Astrocyte (in vitro differentiated cells and primary cell): ENCODE measurements at regions not wholly inside any gene's neighbourhood (a gene's known extent, or its start where the extent isn't known, plus 50 kb on each side); places are given as distances from the start of the nearest gene placed in this dataset.

ENCODE experiments used
- DNase-seq: peaks from one replicate; pipeline ENCODE4 v3.0.0-alpha.2; 2010; ENCODE audit warnings: low read depth
- FAIRE-seq: peaks from 2 replicates; lab custom pipeline; 2011; peaks lifted over from hg19 to GRCh38; lab: Jason Lieb, UNC
- H2AFZ ChIP-seq: 2 replicates; pipeline ENCODE4 v1.6.0; 2012; ENCODE audit warnings: low read depth, low read length, inconsistent platforms
- H3K27ac ChIP-seq: 2 replicates; pipeline ENCODE4 v1.5.1; 2011; ENCODE audit warnings: low read depth, low read length, inconsistent platforms
- H3K27me3 ChIP-seq: 2 replicates; pipeline ENCODE4 v1.6.0; 2011; ENCODE audit warnings: low read length, inconsistent platforms; ENCODE audit not compliant: insufficient read depth
- H3K36me3 ChIP-seq: 2 replicates; pipeline ENCODE4 v1.5.1; 2011; ENCODE audit warnings: low read length, inconsistent platforms; ENCODE audit not compliant: insufficient read depth
- H3K4me1 ChIP-seq: 2 replicates; pipeline ENCODE4 v1.5.1; 2011; ENCODE audit warnings: low read length, inconsistent platforms; ENCODE audit not compliant: insufficient read depth
- H3K4me2 ChIP-seq: 2 replicates; pipeline ENCODE4 v1.6.0; 2012; ENCODE audit warnings: low read length, inconsistent platforms
- H3K4me3 ChIP-seq: 2 replicates; pipeline ENCODE4 v1.5.1; 2011; ENCODE audit warnings: low read depth, mild to moderate bottlenecking, low read length, inconsistent platforms; ENCODE audit not compliant: insufficient read depth
- H3K79me2 ChIP-seq: 2 replicates; pipeline ENCODE4 v1.6.0; 2012; ENCODE audit warnings: mild to moderate bottlenecking, low read length, inconsistent platforms; ENCODE audit not compliant: insufficient read depth
- H3K9ac ChIP-seq: 2 replicates; pipeline ENCODE4 v1.6.0; 2012; ENCODE audit warnings: mild to moderate bottlenecking, low read length, inconsistent platforms
- H3K9me3 ChIP-seq: 2 replicates; pipeline ENCODE4 v1.5.1; 2012; ENCODE audit warnings: low read depth, mild to moderate bottlenecking, low read length, inconsistent platforms; ENCODE audit not compliant: insufficient read depth
- H4K20me1 ChIP-seq: 2 replicates; pipeline ENCODE4 v1.6.0; 2012; ENCODE audit warnings: low read length, inconsistent platforms; ENCODE audit not compliant: insufficient read depth
- H3K27ac Mint-ChIP-seq: one replicate; pipeline ENCODE4 v1.8.0; 2021; ENCODE audit warnings: mild to moderate bottlenecking, mixed read lengths; ENCODE audit not compliant: unreplicated experiment
- H3K27me3 Mint-ChIP-seq: one replicate; pipeline ENCODE4 v1.8.0; 2021; ENCODE audit warnings: low read depth, mixed read lengths; ENCODE audit not compliant: unreplicated experiment
- H3K36me3 Mint-ChIP-seq: one replicate; pipeline ENCODE4 v1.8.0; 2021; ENCODE audit warnings: low read depth, mixed read lengths; ENCODE audit not compliant: unreplicated experiment
- H3K4me1 Mint-ChIP-seq: one replicate; pipeline ENCODE4 v1.8.0; 2021; ENCODE audit warnings: low read depth, mixed read lengths; ENCODE audit not compliant: unreplicated experiment
- H3K4me3 Mint-ChIP-seq: one replicate; pipeline ENCODE4 v1.8.0; 2021; ENCODE audit warnings: mild to moderate bottlenecking, moderate library complexity, mixed read lengths; ENCODE audit not compliant: unreplicated experiment
- H3K9me3 Mint-ChIP-seq: one replicate; pipeline ENCODE4 v1.8.0; 2021; ENCODE audit warnings: mild to moderate bottlenecking, mixed read lengths; ENCODE audit not compliant: unreplicated experiment
- CTCF ChIP-seq: IDR thresholded peaks from 2 replicates; pipeline ENCODE4 v1.5.1; 2011; ENCODE audit warnings: low read depth, mild to moderate bottlenecking, inconsistent platforms, low read length, moderate library complexity; ENCODE audit not compliant: insufficient read depth
- EZH2 ChIP-seq: IDR thresholded peaks from 2 replicates; pipeline ENCODE4 v1.6.1; 2012; ENCODE audit warnings: mild to moderate bottlenecking, low read length, inconsistent platforms; ENCODE audit not compliant: insufficient read depth

GRCh38 chr1:34656731-34657130 is 98.1 kb upstream of the GJB5 start:
- peaks cover 2% of the 10 kb centered on the region for H3K27me3 ChIP-seq
- H3K4me3 ChIP-seq, result no peak overlapping the region
- TF ChIP-seq EZH2 (no peak), CTCF (no peak)
- no peak for FAIRE-seq
- H4K20me1 ChIP-seq, result no peaks in the 10 kb centered on the region
- Mint-ChIP-seq H3K4me1 (peaks cover 2% of the 10 kb centered on the region), H3K36me3 (no peaks in the 10 kb centered on the region), H3K4me3 (no peak overlapping the region), H3K27ac (no peak overlapping the region), H3K9me3 (no peaks in the 10 kb centered on the region), H3K27me3 (peaks cover 65% of the 10 kb centered on the region)
- DNase-seq, result no peak
- no peaks in the 10 kb centered on the region for H3K36me3 ChIP-seq
- no peaks in the 10 kb centered on the region for H3K4me1 ChIP-seq
- H2AFZ ChIP-seq, result no peak overlapping the region
- H3K9ac ChIP-seq, result no peak overlapping the region
- no peaks in the 10 kb centered on the region for H3K9me3 ChIP-seq
- H3K4me2 ChIP-seq, result no peak overlapping the region
- H3K27ac ChIP-seq, result no peak overlapping the region
- H3K79me2 ChIP-seq, result no peaks in the 10 kb centered on the region

GRCh38 chr1:34657266-34657665 is 97.6 kb upstream of the GJB5 start:
- H3K79me2 ChIP-seq, result no peaks in the 10 kb centered on the region
- no peak overlapping the region for H2AFZ ChIP-seq
- no peak overlapping the region for H3K27ac ChIP-seq
- Mint-ChIP-seq H3K36me3 (no peaks in the 10 kb centered on the region), H3K4me1 (peaks cover 2% of the 10 kb centered on the region), H3K27me3 (peaks cover 62% of the 10 kb centered on the region), H3K9me3 (no peaks in the 10 kb centered on the region), H3K4me3 (no peak overlapping the region), H3K27ac (no peak overlapping the region)
- TF ChIP-seq EZH2 (no peak), CTCF (no peak)
- no peak overlapping the region for H3K4me2 ChIP-seq
- no peaks in the 10 kb centered on the region for H4K20me1 ChIP-seq
- no peak overlapping the region for H3K4me3 ChIP-seq
- FAIRE-seq, result no peak
- H3K9me3 ChIP-seq, result no peaks in the 10 kb centered on the region
- H3K27me3 ChIP-seq, result peaks cover 2% of the 10 kb centered on the region
- H3K36me3 ChIP-seq, result no peaks in the 10 kb centered on the region
- DNase-seq, result no peak
- no peaks in the 10 kb centered on the region for H3K4me1 ChIP-seq
- no peak overlapping the region for H3K9ac ChIP-seq

GRCh38 chr1:34657849-34658248 is 97.0 kb upstream of the GJB5 start:
- H3K4me3 Mint-ChIP-seq, result no peak overlapping the region
- no peaks in the 10 kb centered on the region for H3K79me2 ChIP-seq
- H3K36me3 ChIP-seq, result no peaks in the 10 kb centered on the region
- H4K20me1 ChIP-seq, result no peaks in the 10 kb centered on the region
- no peak overlapping the region for H3K4me2 ChIP-seq
- H3K9me3 ChIP-seq, result no peaks in the 10 kb centered on the region
- peaks cover 2% of the 10 kb centered on the region for H3K27me3 ChIP-seq
- H3K9ac ChIP-seq, result no peak overlapping the region
- no peaks in the 10 kb centered on the region for H3K4me1 ChIP-seq
- TF ChIP-seq EZH2, result no peak
- TF ChIP-seq CTCF, result no peak
- peaks cover 2% of the 10 kb centered on the region for H3K4me1 Mint-ChIP-seq
- H2AFZ ChIP-seq, result no peak overlapping the region
- H3K27ac ChIP-seq, result no peak overlapping the region
- H3K9me3 Mint-ChIP-seq, result no peaks in the 10 kb centered on the region
- H3K27me3 Mint-ChIP-seq, result peaks cover 57% of the 10 kb centered on the region
- no peak overlapping the region for H3K27ac Mint-ChIP-seq
- no peak for FAIRE-seq
- no peak for DNase-seq
- H3K4me3 ChIP-seq, result no peak overlapping the region
- H3K36me3 Mint-ChIP-seq, result no peaks in the 10 kb centered on the region
